Activated CD4-positive, alpha-beta T cell treated with anti-CD3 and anti-CD28 coated beads, Interleukin-2, amount 50 U/mL, for 4 hours (primary cell): ENCODE measurements at regions not wholly inside any gene's neighbourhood (a gene's known extent, or its start where the extent isn't known, plus 50 kb on each side); places are given as distances from the start of the nearest gene placed in this dataset.
"Not testable (repeated sequence)": the region's sequence is repeated elsewhere in the genome, so short reads cannot be mapped to it uniquely, and the experiment has no call there.

Source experiments
- DNase-seq, 2 experiments: peaks; one replicate each; pipeline ENCODE4 v3.0.0-alpha.2; 2020

GRCh38 chr21:38619480-38619879, 121.2 kb upstream of the ERG start:
- no peak for DNase-seq

GRCh38 chr21:38619992-38620479, 121.8 kb upstream of the ERG start:
- no peak for DNase-seq

GRCh38 chr21:38621132-38621531, 122.9 kb upstream of the ERG start:
- no peak for DNase-seq

- no peak for DNase-seq
These were observed 124.0 kb upstream of the ERG start for GRCh38 chr21:38622081-38622826.

- DNase-seq: no peak
These were observed 124.5 kb upstream of the ERG start for GRCh38 chr21:38622827-38623209.

GRCh38 chr21:38623552-38623951, 125.3 kb upstream of the ERG start:
- no peak for DNase-seq

- DNase-seq: no peak
These were observed 126.7 kb upstream of the ERG start for GRCh38 chr21:38625000-38625399.

- DNase-seq: no peak
These were observed 128.0 kb upstream of the ERG start for GRCh38 chr21:38626306-38626705.

GRCh38 chr21:38628349-38628748, 130.1 kb upstream of the ERG start:
- no peak for DNase-seq

- DNase-seq: no peak
These were observed 132.9 kb upstream of the ERG start for GRCh38 chr21:38631206-38631605.

GRCh38 chr21:38631676-38632075, 133.4 kb upstream of the ERG start:
- DNase-seq: no peak

- no peak for DNase-seq
These were observed 138.9 kb upstream of the ERG start for GRCh38 chr21:38637161-38637560.

- no peak for DNase-seq
These were observed 141.5 kb upstream of the ERG start for GRCh38 chr21:38639571-38640354.

- not testable (repeated sequence) for DNase-seq
These were observed 142.1 kb upstream of the ERG start for GRCh38 chr21:38640355-38640742.

- no peak for DNase-seq
These were observed 145.2 kb upstream of the ERG start for GRCh38 chr21:38643404-38644023.

GRCh38 chr21:38645282-38645681, 147.0 kb upstream of the ERG start:
- DNase-seq: no peak

GRCh38 chr21:38646213-38646837, 148.0 kb upstream of the ERG start:
- no peak for DNase-seq

GRCh38 chr21:38649120-38649519, 150.8 kb upstream of the ERG start:
- no peak for DNase-seq

- DNase-seq: no peak
These were observed 153.3 kb upstream of the ERG start for GRCh38 chr21:38651570-38651969.

- no peak for DNase-seq
These were observed 153.3 kb upstream of the ETS2 start for GRCh38 chr21:38652396-38652795.

GRCh38 chr21:38654580-38654979, 151.1 kb upstream of the ETS2 start:
- no peak for DNase-seq

GRCh38 chr21:38658511-38658910, 147.2 kb upstream of the ETS2 start:
- no peak for DNase-seq

- no peak for DNase-seq
These were observed 145.8 kb upstream of the ETS2 start for GRCh38 chr21:38659936-38660332.
